Neural cell (in vitro differentiated cells): ENCODE measurements at regions not wholly inside any gene's neighbourhood (a gene's known extent, or its start where the extent isn't known, plus 50 kb on each side); places are given as distances from the start of the nearest gene placed in this dataset.

Source experiments
- EP300 ChIP-seq: fragments of 450-650 bp; conservative IDR thresholded peaks from 2 replicates; pipeline ENCODE4 v1.6.1; 2014; ENCODE audit warnings: antibody characterized with exemption, mild to moderate bottlenecking, moderate library complexity; ENCODE audit not compliant: poor library complexity, severe bottlenecking
- EZH2 ChIP-seq: fragments of 200-600, 300-800 bp; shearing (Covaris generic), sonication (generic); IDR thresholded peaks from 2 replicates; pipeline ENCODE4 v1.6.1; 2014; ENCODE audit warnings: antibody characterized with exemption, low read length, borderline replicate concordance, mild to moderate bottlenecking; ENCODE audit not compliant: insufficient read depth, poor library complexity, severe bottlenecking
- POLR2AphosphoS5 ChIP-seq: IDR thresholded peaks from 2 replicates; pipeline ENCODE4 v1.6.1; 2012
- RAD21 ChIP-seq: fragments of 450-650 bp; conservative IDR thresholded peaks from 2 replicates; pipeline ENCODE4 v1.6.1; 2014; ENCODE audit warnings: antibody characterized with exemption, mild to moderate bottlenecking, moderate library complexity
- SMC3 ChIP-seq: fragments of 450-650 bp; conservative IDR thresholded peaks from 2 replicates; pipeline ENCODE4 v1.6.1; 2014; ENCODE audit warnings: antibody characterized with exemption, mild to moderate bottlenecking, moderate library complexity; ENCODE audit not compliant: poor library complexity
- TAF1 ChIP-seq: IDR thresholded peaks from 2 replicates; pipeline ENCODE4 v1.6.1; 2012; ENCODE audit warnings: low read depth
- TF ChIP-seq, protein P1 (sequence below): fragments of 450-650 bp; IDR thresholded peaks from 2 replicates; pipeline ENCODE4 v1.5.1; 2014; ENCODE audit warnings: antibody characterized with exemption, mild to moderate bottlenecking, moderate library complexity; ENCODE audit not compliant: poor library complexity, severe bottlenecking
- TF ChIP-seq, protein P2 (sequence below): IDR thresholded peaks from 2 replicates; pipeline ENCODE4 v1.6.1; 2012; ENCODE audit warnings: borderline replicate concordance

DNA sequence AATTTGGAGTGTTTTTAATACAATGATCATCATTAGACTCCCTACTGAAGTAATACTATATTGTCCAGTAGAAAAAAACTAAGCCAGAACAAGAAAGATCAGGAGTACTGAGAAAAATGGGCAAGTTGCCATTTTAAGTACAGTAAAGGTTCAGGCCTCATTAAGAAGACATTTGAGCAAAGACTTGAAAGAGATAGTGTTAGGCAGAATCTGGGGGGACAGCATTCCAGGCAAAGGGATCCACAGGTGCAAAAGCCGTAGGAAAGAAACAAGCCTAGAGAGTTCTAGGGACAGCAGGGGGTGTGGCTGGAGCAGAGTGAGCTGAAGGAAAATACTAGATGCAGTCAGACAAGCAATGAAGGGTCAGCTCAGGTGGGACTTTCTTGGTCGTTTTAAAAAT is 58.1 kb upstream of the INTU start:
- TF ChIP-seq, protein P1, sequence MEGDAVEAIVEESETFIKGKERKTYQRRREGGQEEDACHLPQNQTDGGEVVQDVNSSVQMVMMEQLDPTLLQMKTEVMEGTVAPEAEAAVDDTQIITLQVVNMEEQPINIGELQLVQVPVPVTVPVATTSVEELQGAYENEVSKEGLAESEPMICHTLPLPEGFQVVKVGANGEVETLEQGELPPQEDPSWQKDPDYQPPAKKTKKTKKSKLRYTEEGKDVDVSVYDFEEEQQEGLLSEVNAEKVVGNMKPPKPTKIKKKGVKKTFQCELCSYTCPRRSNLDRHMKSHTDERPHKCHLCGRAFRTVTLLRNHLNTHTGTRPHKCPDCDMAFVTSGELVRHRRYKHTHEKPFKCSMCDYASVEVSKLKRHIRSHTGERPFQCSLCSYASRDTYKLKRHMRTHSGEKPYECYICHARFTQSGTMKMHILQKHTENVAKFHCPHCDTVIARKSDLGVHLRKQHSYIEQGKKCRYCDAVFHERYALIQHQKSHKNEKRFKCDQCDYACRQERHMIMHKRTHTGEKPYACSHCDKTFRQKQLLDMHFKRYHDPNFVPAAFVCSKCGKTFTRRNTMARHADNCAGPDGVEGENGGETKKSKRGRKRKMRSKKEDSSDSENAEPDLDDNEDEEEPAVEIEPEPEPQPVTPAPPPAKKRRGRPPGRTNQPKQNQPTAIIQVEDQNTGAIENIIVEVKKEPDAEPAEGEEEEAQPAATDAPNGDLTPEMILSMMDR, result no peak
- no peak for TF ChIP-seq POLR2AphosphoS5
- TF ChIP-seq RAD21, result no peak
- TF ChIP-seq EZH2, result no peak
- no peak for TF ChIP-seq EP300
- no peak for TF ChIP-seq SMC3
- TF ChIP-seq, protein P2, sequence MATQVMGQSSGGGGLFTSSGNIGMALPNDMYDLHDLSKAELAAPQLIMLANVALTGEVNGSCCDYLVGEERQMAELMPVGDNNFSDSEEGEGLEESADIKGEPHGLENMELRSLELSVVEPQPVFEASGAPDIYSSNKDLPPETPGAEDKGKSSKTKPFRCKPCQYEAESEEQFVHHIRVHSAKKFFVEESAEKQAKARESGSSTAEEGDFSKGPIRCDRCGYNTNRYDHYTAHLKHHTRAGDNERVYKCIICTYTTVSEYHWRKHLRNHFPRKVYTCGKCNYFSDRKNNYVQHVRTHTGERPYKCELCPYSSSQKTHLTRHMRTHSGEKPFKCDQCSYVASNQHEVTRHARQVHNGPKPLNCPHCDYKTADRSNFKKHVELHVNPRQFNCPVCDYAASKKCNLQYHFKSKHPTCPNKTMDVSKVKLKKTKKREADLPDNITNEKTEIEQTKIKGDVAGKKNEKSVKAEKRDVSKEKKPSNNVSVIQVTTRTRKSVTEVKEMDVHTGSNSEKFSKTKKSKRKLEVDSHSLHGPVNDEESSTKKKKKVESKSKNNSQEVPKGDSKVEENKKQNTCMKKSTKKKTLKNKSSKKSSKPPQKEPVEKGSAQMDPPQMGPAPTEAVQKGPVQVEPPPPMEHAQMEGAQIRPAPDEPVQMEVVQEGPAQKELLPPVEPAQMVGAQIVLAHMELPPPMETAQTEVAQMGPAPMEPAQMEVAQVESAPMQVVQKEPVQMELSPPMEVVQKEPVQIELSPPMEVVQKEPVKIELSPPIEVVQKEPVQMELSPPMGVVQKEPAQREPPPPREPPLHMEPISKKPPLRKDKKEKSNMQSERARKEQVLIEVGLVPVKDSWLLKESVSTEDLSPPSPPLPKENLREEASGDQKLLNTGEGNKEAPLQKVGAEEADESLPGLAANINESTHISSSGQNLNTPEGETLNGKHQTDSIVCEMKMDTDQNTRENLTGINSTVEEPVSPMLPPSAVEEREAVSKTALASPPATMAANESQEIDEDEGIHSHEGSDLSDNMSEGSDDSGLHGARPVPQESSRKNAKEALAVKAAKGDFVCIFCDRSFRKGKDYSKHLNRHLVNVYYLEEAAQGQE, result no peak
- no peak for TF ChIP-seq TAF1
